Stimulated activated CD8-positive, alpha-beta memory T cell treated with anti-CD3 and anti-CD28 coated beads, Interleukin-2, amount 100 ng/mL, for 1 hour (primary cell): ENCODE measurements at regions not wholly inside any gene's neighbourhood (a gene's known extent, or its start where the extent isn't known, plus 50 kb on each side); places are given as distances from the start of the nearest gene placed in this dataset.
"Not testable (repeated sequence)": the region's sequence is repeated elsewhere in the genome, so short reads cannot be mapped to it uniquely, and the experiment has no call there.

Experiments used
- DNase-seq, 2 donors: peaks; one replicate each; pipeline ENCODE4 v3.0.0-alpha.2; 2020; ENCODE audit warnings: low read depth in 2 of 2

- DNase-seq: no peak
Measured at GRCh38 chr7:130789436-130789835, 55.4 kb upstream of the KLF14 start.

GRCh38 chr7:130791746-130792145 is 57.7 kb upstream of the KLF14 start:
- no peak for DNase-seq

GRCh38 chr7:130793855-130794618 is 60.0 kb upstream of the KLF14 start:
- DNase-seq: no peak

GRCh38 chr7:130794619-130794922 is 60.6 kb upstream of the KLF14 start:
- no peak for DNase-seq

- not testable (repeated sequence) for DNase-seq
Measured at GRCh38 chr7:130796425-130796824, 62.4 kb upstream of the KLF14 start.

- DNase-seq: no peak
Measured at GRCh38 chr7:130803127-130803526, 69.1 kb upstream of the KLF14 start.

- no peak for DNase-seq
Measured at GRCh38 chr7:130804220-130804619, 70.2 kb upstream of the KLF14 start.

- not testable (repeated sequence) for DNase-seq
Measured at GRCh38 chr7:130812819-130813218, 78.8 kb upstream of the KLF14 start.

- no peak for DNase-seq
Measured at GRCh38 chr7:130814778-130815335, 80.8 kb upstream of the KLF14 start.

GRCh38 chr7:130818056-130818455 is 84.0 kb upstream of the KLF14 start:
- DNase-seq: no peak

GRCh38 chr7:130821864-130822263 is 87.9 kb upstream of the KLF14 start:
- DNase-seq: no peak

- no peak for DNase-seq
Measured at GRCh38 chr7:130822642-130823041, 88.6 kb upstream of the KLF14 start.

- DNase-seq: no peak
Measured at GRCh38 chr7:130823060-130823459, 89.1 kb upstream of the KLF14 start.

- no peak for DNase-seq
Measured at GRCh38 chr7:130825819-130826218, 91.8 kb upstream of the KLF14 start.

- DNase-seq: no peak
Measured at GRCh38 chr7:130829415-130829814, 95.4 kb upstream of the KLF14 start.

GRCh38 chr7:130831322-130831721 is 97.3 kb upstream of the KLF14 start:
- no peak for DNase-seq

GRCh38 chr7:130831817-130832481 is 97.9 kb upstream of the KLF14 start:
- DNase-seq: no peak

GRCh38 chr7:130838738-130839137 is 104.7 kb upstream of the KLF14 start:
- DNase-seq: no peak

- DNase-seq: no peak
Measured at GRCh38 chr7:130840599-130840998, 106.6 kb upstream of the KLF14 start.

- DNase-seq: no peak
Measured at GRCh38 chr7:130841416-130841815, 107.4 kb upstream of the KLF14 start.

GRCh38 chr7:130843703-130844102 is 109.7 kb upstream of the KLF14 start:
- DNase-seq: no peak

GRCh38 chr7:130844811-130845580 is 111.0 kb upstream of the KLF14 start:
- no peak for DNase-seq
